GM23338 (cell line): ENCODE measurements at regions not wholly inside any gene's neighbourhood (a gene's known extent, or its start where the extent isn't known, plus 50 kb on each side); places are given as distances from the start of the nearest gene placed in this dataset.

Source experiments
- ATAC-seq: fragments of 200-7000 bp; cut with Tn5 transposase; 3 replicates; pipeline ENCODE4 v1.9.1; 2020
- DNase-seq: peaks from one replicate; pipeline ENCODE4 v3.0.0-alpha.2; 2015; ENCODE audit warnings: low spot score
- H2AFZ ChIP-seq: fragments of 200-600 bp; sonication (generic); 2 replicates; pipeline ENCODE4 v1.8.0; 2016; ENCODE audit warnings: antibody characterized with exemption, mild to moderate bottlenecking, moderate library complexity
- H3F3A ChIP-seq: fragments of 200-600 bp; sonication (generic); replicated peaks from 2 replicates; pipeline ENCODE4 v1.8.0; 2017; ENCODE audit warnings: antibody characterized with exemption, mixed run types, low read depth
- H3K27ac ChIP-seq: fragments of 200-600 bp; sonication (generic); 2 replicates; pipeline ENCODE4 v1.6.1; 2016; ENCODE audit warnings: low read depth
- H3K27me3 ChIP-seq: fragments of 200-600 bp; sonication (generic); 2 replicates; pipeline ENCODE4 v1.8.0; 2016; ENCODE audit warnings: mild to moderate bottlenecking, mixed run types, moderate library complexity; ENCODE audit not compliant: insufficient read depth
- H3K36me3 ChIP-seq: fragments of 200-600 bp; sonication (generic); 2 replicates; pipeline ENCODE4 v1.8.0; 2016; ENCODE audit warnings: mild to moderate bottlenecking; ENCODE audit not compliant: insufficient read depth
- H3K4me1 ChIP-seq: fragments of 200-600 bp; sonication (generic); 2 replicates; pipeline ENCODE4 v1.8.0; 2016; ENCODE audit warnings: mild to moderate bottlenecking, moderate library complexity; ENCODE audit not compliant: insufficient read depth
- H3K4me2 ChIP-seq: fragments of 200-600 bp; sonication (generic); 2 replicates; pipeline ENCODE4 v1.7.1; 2017; ENCODE audit warnings: mixed run types
- H3K4me3 ChIP-seq: fragments of 200-600 bp; sonication (generic); 2 replicates; pipeline ENCODE4 v1.6.1; 2016; ENCODE audit warnings: mixed run types
- H3K79me2 ChIP-seq: fragments of 200-600 bp; sonication (generic); replicated peaks from 2 replicates; pipeline ENCODE4 v1.8.0; 2017; ENCODE audit warnings: mild to moderate bottlenecking; ENCODE audit not compliant: insufficient read depth
- H3K9me2 ChIP-seq: fragments of 200-600 bp; sonication (generic); 2 replicates; pipeline ENCODE4 v1.8.0; 2017; ENCODE audit not compliant: insufficient read depth
- H4K20me1 ChIP-seq: fragments of 200-600 bp; sonication (generic); replicated peaks from 2 replicates; pipeline ENCODE4 v1.8.0; 2017; ENCODE audit warnings: mild to moderate bottlenecking; ENCODE audit not compliant: insufficient read depth
- H3K27ac Mint-ChIP-seq: 2 replicates; pipeline ENCODE4 v1.8.0; 2020; ENCODE audit warnings: inconsistent platforms, mild to moderate bottlenecking, moderate library complexity, mixed read lengths
- H3K27me3 Mint-ChIP-seq: 3 replicates; pipeline ENCODE4 v1.8.0; 2022; ENCODE audit warnings: low read depth, mild to moderate bottlenecking, moderate library complexity, mixed read lengths, inconsistent platforms; ENCODE audit not compliant: insufficient read depth, poor library complexity
- H3K36me3 Mint-ChIP-seq: 3 replicates; pipeline ENCODE4 v1.8.0; 2021; ENCODE audit warnings: low read depth, mild to moderate bottlenecking, inconsistent platforms, moderate library complexity, mixed read lengths
- H3K4me1 Mint-ChIP-seq: 3 replicates; pipeline ENCODE4 v1.8.0; 2020; ENCODE audit warnings: mild to moderate bottlenecking, inconsistent platforms, mixed read lengths
- H3K4me3 Mint-ChIP-seq: 3 replicates; pipeline ENCODE4 v1.8.0; 2021; ENCODE audit warnings: moderate library complexity, mild to moderate bottlenecking, inconsistent platforms, mixed read lengths
- H3K9me3 Mint-ChIP-seq: 3 replicates; pipeline ENCODE4 v1.8.0; 2020; ENCODE audit warnings: moderate library complexity, mild to moderate bottlenecking, inconsistent platforms, mixed read lengths
- CREB1 ChIP-seq: fragments of 250-450 bp; sonication (Bioruptor Pico); IDR thresholded peaks from 2 replicates; pipeline ENCODE4 v1.5.0; 2020; ENCODE audit warnings: low read depth, mild to moderate bottlenecking, moderate library complexity
- EZH2 ChIP-seq: fragments of 200-600 bp; sonication (generic); IDR thresholded peaks from one replicate; pipeline ENCODE4 v1.8.0; 2017; ENCODE audit warnings: antibody characterized with exemption, mild to moderate bottlenecking, low read depth; ENCODE audit not compliant: unreplicated experiment
- EZH2phosphoT487 ChIP-seq: fragments of 200-600 bp; sonication (generic); IDR thresholded peaks from one replicate; pipeline ENCODE4 v1.8.1; 2018; ENCODE audit warnings: antibody characterized with exemption; ENCODE audit not compliant: unreplicated experiment
- JUNB ChIP-seq: IDR thresholded peaks from one replicate; pipeline ENCODE4 v1.6.1; 2016; ENCODE audit warnings: antibody characterized with exemption; ENCODE audit not compliant: unreplicated experiment
- NANOG ChIP-seq: IDR thresholded peaks from 2 replicates; pipeline ENCODE4 v1.6.1; 2016; ENCODE audit warnings: antibody characterized with exemption, borderline replicate concordance
- POLR2AphosphoS5 ChIP-seq: IDR thresholded peaks from 2 replicates; pipeline ENCODE4 v1.6.1; 2016; ENCODE audit warnings: antibody characterized with exemption, low read depth
- STAT1 ChIP-seq: IDR thresholded peaks from one replicate; pipeline ENCODE4 v1.6.1; 2016; ENCODE audit warnings: antibody characterized with exemption; ENCODE audit not compliant: unreplicated experiment
- ZNF114 ChIP-seq: fragments of 250-450 bp; sonication (Bioruptor Pico); IDR thresholded peaks from 2 replicates; pipeline ENCODE4 v1.5.0; 2020; ENCODE audit warnings: mild to moderate bottlenecking, moderate library complexity
- ZNF331 ChIP-seq: fragments of 250-450 bp; sonication (Bioruptor Pico); IDR thresholded peaks from 2 replicates; pipeline ENCODE4 v1.5.0; 2020; ENCODE audit warnings: low read depth, mild to moderate bottlenecking, moderate library complexity
- TF ChIP-seq, protein P1 (sequence below), 2 experiments: fragments of 200-600 bp in 1 of 2; sonication (generic) in 1 of 2; conservative IDR thresholded peaks; 2 replicates each; pipeline versions ENCODE4 v1.5.1 to v1.6.1; 2016 to 2017; ENCODE audit warnings: antibody characterized with exemption in 2 of 2, low read depth in 2 of 2, mild to moderate bottlenecking in 2 of 2, moderate library complexity in 1 of 2
- TF ChIP-seq, protein P2 (sequence below): IDR thresholded peaks from one replicate; pipeline ENCODE4 v1.6.1; 2018; ENCODE audit warnings: antibody characterized with exemption; ENCODE audit not compliant: unreplicated experiment
- TF ChIP-seq, protein P3 (sequence below): IDR thresholded peaks from 2 replicates; pipeline ENCODE4 v1.6.1; 2016; ENCODE audit warnings: antibody characterized with exemption
- TF ChIP-seq, protein P4 (sequence below): fragments of 250-450 bp; sonication (Bioruptor Pico); IDR thresholded peaks from 2 replicates; pipeline ENCODE4 v1.5.0; 2020; ENCODE audit warnings: mild to moderate bottlenecking, moderate library complexity

DNA sequence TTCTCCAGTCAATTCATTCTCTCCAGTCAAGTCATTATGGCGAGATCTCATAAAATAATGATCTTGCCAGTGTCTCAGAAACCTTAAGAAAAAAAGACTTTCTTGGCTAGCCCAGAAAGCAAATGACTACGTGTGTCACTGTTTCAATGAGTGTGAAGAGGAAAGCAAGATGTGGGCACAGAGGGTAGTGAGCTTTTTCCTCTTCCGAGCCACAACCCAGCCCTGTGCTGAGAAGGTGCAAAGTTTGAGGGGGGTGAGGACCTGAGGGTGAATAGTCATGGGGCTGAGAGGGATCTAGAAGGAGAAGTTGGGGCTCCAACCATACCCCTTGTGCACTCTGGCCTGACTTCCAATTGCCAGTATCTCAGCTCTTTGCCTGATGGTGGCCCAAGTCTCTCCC is 85.6 kb upstream of the EGFL6 start (continued):
- TF ChIP-seq ZNF114 (CRISPR knock-in tag) (no peak), EZH2phosphoT487 (no peak)

DNA sequence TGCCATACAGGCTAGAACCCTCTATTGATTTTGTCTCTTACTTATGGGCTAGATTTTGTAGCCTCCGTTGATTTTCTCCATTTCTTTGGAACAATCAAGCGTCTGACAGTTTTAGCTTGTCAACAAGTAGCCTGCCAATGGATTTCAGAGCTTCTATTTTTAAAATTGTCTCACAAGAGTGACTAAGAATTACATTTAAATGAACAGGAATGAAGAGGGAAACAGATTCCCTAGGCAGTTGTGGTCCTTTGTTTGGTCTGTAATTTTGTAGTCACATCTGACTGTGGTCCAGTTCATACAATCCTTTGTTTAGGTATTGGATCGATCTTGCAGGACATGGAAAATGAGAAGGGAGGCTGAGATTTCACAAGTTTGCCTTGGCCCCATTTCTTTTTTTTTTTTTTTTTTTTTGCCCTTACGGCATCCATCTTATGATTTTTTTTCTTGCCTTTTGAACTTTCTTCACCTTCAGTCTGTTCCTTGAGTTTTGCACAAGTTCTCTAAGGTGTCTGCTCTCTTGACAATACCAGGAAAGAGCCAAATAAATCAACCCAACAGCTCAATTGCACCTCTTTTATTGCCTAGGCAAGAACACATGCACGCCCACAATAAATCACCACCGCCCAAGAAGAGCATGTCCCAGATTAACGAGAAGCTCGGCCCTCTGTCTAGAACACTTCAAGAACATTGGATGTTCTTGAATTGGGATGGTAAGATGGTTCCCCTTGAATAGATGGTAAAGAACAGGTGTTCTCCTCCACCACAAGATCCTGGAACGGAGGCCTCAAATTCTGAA is 86.5 kb upstream of the EGFL6 start:
- H3K27me3 Mint-ChIP-seq: peaks cover 2% of the 10 kb centered on the region
- no peaks in the 10 kb centered on the region for H3F3A ChIP-seq
- H3K36me3 ChIP-seq: no peaks in the 10 kb centered on the region
- H3K27me3 ChIP-seq: no peaks in the 10 kb centered on the region
- no peak overlapping the region for H3K27ac Mint-ChIP-seq
- H3K27ac ChIP-seq: no peak overlapping the region
- H3K4me1 ChIP-seq: no peaks in the 10 kb centered on the region
- H4K20me1 ChIP-seq: no peaks in the 10 kb centered on the region
- ATAC-seq (no peak), DNase-seq (no peak)
- no peak overlapping the region for H3K4me3 Mint-ChIP-seq
- no peaks in the 10 kb centered on the region for H3K79me2 ChIP-seq
- H3K4me3 ChIP-seq: no peak overlapping the region
- H3K4me1 Mint-ChIP-seq: peaks cover 10% of the 10 kb centered on the region
- H3K9me2 ChIP-seq: no peaks in the 10 kb centered on the region
- no peak overlapping the region for H3K4me2 ChIP-seq
- H2AFZ ChIP-seq: no peak overlapping the region
- no peaks in the 10 kb centered on the region for H3K36me3 Mint-ChIP-seq
- H3K9me3 Mint-ChIP-seq: no peaks in the 10 kb centered on the region
- TF ChIP-seq, protein P1, sequence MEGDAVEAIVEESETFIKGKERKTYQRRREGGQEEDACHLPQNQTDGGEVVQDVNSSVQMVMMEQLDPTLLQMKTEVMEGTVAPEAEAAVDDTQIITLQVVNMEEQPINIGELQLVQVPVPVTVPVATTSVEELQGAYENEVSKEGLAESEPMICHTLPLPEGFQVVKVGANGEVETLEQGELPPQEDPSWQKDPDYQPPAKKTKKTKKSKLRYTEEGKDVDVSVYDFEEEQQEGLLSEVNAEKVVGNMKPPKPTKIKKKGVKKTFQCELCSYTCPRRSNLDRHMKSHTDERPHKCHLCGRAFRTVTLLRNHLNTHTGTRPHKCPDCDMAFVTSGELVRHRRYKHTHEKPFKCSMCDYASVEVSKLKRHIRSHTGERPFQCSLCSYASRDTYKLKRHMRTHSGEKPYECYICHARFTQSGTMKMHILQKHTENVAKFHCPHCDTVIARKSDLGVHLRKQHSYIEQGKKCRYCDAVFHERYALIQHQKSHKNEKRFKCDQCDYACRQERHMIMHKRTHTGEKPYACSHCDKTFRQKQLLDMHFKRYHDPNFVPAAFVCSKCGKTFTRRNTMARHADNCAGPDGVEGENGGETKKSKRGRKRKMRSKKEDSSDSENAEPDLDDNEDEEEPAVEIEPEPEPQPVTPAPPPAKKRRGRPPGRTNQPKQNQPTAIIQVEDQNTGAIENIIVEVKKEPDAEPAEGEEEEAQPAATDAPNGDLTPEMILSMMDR (conservative IDR thresholded peaks at IDR 0.05; ENCODE audit: low read depth in 2 of 2): no peak
- TF ChIP-seq POLR2AphosphoS5 (no peak), EZH2 (no peak), EZH2phosphoT487 (no peak), STAT1 (no peak), CREB1 (CRISPR knock-in tag) (no peak), JUNB (no peak), NANOG (no peak), ZNF331 (CRISPR knock-in tag) (no peak)
- TF ChIP-seq, protein P2, sequence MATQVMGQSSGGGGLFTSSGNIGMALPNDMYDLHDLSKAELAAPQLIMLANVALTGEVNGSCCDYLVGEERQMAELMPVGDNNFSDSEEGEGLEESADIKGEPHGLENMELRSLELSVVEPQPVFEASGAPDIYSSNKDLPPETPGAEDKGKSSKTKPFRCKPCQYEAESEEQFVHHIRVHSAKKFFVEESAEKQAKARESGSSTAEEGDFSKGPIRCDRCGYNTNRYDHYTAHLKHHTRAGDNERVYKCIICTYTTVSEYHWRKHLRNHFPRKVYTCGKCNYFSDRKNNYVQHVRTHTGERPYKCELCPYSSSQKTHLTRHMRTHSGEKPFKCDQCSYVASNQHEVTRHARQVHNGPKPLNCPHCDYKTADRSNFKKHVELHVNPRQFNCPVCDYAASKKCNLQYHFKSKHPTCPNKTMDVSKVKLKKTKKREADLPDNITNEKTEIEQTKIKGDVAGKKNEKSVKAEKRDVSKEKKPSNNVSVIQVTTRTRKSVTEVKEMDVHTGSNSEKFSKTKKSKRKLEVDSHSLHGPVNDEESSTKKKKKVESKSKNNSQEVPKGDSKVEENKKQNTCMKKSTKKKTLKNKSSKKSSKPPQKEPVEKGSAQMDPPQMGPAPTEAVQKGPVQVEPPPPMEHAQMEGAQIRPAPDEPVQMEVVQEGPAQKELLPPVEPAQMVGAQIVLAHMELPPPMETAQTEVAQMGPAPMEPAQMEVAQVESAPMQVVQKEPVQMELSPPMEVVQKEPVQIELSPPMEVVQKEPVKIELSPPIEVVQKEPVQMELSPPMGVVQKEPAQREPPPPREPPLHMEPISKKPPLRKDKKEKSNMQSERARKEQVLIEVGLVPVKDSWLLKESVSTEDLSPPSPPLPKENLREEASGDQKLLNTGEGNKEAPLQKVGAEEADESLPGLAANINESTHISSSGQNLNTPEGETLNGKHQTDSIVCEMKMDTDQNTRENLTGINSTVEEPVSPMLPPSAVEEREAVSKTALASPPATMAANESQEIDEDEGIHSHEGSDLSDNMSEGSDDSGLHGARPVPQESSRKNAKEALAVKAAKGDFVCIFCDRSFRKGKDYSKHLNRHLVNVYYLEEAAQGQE: no peak
- TF ChIP-seq, protein P3, sequence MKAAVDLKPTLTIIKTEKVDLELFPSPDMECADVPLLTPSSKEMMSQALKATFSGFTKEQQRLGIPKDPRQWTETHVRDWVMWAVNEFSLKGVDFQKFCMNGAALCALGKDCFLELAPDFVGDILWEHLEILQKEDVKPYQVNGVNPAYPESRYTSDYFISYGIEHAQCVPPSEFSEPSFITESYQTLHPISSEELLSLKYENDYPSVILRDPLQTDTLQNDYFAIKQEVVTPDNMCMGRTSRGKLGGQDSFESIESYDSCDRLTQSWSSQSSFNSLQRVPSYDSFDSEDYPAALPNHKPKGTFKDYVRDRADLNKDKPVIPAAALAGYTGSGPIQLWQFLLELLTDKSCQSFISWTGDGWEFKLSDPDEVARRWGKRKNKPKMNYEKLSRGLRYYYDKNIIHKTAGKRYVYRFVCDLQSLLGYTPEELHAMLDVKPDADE: no peak
- TF ChIP-seq, protein P4, sequence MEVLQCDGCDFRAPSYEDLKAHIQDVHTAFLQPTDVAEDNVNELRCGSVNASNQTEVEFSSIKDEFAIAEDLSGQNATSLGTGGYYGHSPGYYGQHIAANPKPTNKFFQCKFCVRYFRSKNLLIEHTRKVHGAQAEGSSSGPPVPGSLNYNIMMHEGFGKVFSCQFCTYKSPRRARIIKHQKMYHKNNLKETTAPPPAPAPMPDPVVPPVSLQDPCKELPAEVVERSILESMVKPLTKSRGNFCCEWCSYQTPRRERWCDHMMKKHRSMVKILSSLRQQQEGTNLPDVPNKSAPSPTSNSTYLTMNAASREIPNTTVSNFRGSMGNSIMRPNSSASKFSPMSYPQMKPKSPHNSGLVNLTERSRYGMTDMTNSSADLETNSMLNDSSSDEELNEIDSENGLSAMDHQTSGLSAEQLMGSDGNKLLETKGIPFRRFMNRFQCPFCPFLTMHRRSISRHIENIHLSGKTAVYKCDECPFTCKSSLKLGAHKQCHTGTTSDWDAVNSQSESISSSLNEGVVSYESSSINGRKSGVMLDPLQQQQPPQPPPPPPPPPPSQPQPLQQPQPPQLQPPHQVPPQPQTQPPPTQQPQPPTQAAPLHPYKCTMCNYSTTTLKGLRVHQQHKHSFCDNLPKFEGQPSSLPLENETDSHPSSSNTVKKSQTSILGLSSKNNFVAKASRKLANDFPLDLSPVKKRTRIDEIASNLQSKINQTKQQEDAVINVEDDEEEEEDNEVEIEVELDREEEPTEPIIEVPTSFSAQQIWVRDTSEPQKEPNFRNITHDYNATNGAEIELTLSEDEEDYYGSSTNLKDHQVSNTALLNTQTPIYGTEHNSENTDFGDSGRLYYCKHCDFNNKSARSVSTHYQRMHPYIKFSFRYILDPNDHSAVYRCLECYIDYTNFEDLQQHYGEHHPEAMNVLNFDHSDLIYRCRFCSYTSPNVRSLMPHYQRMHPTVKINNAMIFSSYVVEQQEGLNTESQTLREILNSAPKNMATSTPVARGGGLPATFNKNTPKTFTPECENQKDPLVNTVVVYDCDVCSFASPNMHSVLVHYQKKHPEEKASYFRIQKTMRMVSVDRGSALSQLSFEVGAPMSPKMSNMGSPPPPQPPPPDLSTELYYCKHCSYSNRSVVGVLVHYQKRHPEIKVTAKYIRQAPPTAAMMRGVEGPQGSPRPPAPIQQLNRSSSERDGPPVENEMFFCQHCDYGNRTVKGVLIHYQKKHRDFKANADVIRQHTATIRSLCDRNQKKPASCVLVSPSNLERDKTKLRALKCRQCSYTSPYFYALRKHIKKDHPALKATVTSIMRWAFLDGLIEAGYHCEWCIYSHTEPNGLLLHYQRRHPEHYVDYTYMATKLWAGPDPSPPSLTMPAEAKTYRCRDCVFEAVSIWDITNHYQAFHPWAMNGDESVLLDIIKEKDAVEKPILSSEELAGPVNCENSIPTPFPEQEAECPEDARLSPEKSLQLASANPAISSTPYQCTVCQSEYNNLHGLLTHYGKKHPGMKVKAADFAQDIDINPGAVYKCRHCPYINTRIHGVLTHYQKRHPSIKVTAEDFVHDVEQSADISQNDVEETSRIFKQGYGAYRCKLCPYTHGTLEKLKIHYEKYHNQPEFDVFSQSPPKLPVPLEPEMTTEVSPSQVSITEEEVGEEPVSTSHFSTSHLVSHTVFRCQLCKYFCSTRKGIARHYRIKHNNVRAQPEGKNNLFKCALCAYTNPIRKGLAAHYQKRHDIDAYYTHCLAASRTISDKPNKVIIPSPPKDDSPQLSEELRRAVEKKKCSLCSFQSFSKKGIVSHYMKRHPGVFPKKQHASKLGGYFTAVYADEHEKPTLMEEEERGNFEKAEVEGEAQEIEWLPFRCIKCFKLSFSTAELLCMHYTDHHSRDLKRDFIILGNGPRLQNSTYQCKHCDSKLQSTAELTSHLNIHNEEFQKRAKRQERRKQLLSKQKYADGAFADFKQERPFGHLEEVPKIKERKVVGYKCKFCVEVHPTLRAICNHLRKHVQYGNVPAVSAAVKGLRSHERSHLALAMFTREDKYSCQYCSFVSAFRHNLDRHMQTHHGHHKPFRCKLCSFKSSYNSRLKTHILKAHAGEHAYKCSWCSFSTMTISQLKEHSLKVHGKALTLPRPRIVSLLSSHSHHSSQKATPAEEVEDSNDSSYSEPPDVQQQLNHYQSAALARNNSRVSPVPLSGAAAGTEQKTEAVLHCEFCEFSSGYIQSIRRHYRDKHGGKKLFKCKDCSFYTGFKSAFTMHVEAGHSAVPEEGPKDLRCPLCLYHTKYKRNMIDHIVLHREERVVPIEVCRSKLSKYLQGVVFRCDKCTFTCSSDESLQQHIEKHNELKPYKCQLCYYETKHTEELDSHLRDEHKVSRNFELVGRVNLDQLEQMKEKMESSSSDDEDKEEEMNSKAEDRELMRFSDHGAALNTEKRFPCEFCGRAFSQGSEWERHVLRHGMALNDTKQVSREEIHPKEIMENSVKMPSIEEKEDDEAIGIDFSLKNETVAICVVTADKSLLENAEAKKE (CRISPR knock-in tag): no peak
